Mammary epithelial cell (primary cell): ENCODE measurements at regions not wholly inside any gene's neighbourhood (a gene's known extent, or its start where the extent isn't known, plus 50 kb on each side); places are given as distances from the start of the nearest gene placed in this dataset.

Experiments
- CTCF ChIP-seq, 2 donors: IDR thresholded peaks in 1 of 2; conservative IDR thresholded peaks in 1 of 2; 2 replicates each; pipeline ENCODE4 v1.5.1; 2011 to 2012; ENCODE audit warnings: inconsistent platforms in 2 of 2, low read length in 2 of 2, mild to moderate bottlenecking in 2 of 2, control low read depth in 1 of 2, low read depth in 1 of 2; ENCODE audit not compliant: insufficient read depth in 1 of 2; ENCODE audit errors: extremely low read depth in 1 of 2
- EZH2 ChIP-seq: IDR thresholded peaks from 2 replicates; pipeline ENCODE4 v1.6.1; 2012; ENCODE audit warnings: low read length, inconsistent platforms, borderline replicate concordance

GRCh38 chr1:5554111-5554510, 438.1 kb downstream of the NPHP4 start:
- TF ChIP-seq CTCF (conservative IDR thresholded peaks at IDR 0.05 in 1 of 2, IDR thresholded peaks at IDR 0.05 in 1 of 2; ENCODE audit: extremely low read depth in 1 of 2, insufficient read depth in 1 of 2, low read depth in 1 of 2, low read length in 2 of 2) (no peak), EZH2 (no peak)
